Stimulated activated CD4-positive, alpha-beta T cell treated with anti-CD3 and anti-CD28 coated beads, Interleukin-12 subunit alpha, Interleukin-12 subunit beta, amount 100 ng/mL, for 48 hours (primary cell): ENCODE measurements at regions not wholly inside any gene's neighbourhood (a gene's known extent, or its start where the extent isn't known, plus 50 kb on each side); places are given as distances from the start of the nearest gene placed in this dataset.
"Not testable (repeated sequence)": the region's sequence is repeated elsewhere in the genome, so short reads cannot be mapped to it uniquely, and the experiment has no call there.

ENCODE experiments used
- DNase-seq, 3 donors: peaks; one replicate each; pipeline ENCODE4 v3.0.0-alpha.2; 2020; ENCODE audit warnings: low read depth in 2 of 3, low spot score in 1 of 3

DNA sequence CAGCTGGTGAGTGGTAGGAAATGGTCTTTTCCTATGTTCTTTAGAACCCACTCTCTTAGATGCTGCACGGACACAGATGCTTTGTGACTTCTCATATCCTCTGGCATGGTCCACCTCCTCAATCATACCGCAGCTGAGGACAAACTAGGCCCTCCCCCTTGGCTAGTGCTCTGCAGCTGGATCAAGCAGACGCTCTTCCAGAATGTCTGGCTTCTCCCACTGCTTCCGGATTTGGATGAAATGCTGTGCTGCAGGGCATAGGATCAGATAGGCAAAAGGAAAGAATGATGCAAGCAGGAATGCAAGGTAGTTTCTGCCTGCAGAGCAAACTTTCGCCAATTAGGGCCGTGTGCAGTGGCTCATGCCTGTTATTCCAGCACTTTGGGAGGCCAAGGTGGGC lies 75.7 kb upstream of the SLC4A7 start:
- no peak for DNase-seq

DNA sequence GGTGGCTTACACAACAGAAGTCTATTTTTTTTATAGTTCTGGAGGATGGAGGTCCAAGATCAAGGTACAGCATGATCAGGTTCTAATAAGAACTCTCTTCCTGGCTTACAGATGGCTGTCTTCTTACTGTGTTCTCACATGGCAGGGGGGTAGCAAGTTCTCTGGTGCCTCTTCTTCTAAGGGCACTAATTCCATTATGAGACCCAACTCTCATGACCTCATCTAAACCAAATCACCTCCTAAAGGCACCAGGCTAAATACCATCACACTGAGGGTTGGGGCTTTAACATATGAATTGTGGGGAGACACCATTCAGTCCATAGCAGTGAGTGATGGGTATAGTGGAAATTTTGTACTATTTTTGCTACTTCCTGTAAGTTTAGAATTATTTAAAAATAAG lies 75.2 kb upstream of the SLC4A7 start:
- DNase-seq = no peak

DNA sequence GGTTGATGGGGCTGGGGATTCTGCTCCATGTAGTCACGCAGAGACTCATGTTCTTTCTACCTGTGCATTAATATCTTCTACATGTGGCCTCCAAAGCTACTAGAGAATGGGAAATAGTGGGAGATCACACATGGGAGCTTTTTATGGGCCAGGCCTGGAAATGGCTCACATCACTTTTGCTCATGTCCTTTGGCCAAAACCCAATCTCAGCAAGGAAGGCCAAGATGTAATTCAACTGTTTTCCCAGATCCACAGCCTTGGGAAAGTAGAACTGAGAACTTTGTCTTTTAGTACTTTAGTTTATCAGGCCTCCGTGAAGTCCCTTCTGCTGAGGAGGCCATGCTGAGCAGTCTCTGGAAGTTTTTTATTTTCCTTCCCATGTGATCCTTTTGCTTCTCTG lies 73.2 kb upstream of the SLC4A7 start:
- DNase-seq = no peak

DNA sequence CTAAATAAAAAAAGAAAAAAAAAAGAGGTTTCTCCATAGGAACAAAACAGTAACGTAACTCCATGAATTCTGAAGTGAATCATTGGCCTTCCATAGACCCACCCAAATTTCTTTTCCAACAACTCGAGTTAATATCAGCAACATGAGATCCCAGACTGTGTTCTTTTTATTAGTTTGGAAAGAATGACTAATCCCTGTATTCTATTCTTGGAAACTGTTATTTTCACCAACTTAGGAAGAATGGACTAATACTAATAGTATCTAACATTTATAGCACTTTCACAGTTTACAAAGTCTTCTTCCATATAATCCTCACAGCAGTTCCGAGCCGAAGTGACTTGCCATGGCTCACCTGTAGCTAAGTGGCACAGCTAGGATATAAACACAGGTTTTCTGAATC lies 72.7 kb upstream of the SLC4A7 start:
- no peak for DNase-seq

DNA sequence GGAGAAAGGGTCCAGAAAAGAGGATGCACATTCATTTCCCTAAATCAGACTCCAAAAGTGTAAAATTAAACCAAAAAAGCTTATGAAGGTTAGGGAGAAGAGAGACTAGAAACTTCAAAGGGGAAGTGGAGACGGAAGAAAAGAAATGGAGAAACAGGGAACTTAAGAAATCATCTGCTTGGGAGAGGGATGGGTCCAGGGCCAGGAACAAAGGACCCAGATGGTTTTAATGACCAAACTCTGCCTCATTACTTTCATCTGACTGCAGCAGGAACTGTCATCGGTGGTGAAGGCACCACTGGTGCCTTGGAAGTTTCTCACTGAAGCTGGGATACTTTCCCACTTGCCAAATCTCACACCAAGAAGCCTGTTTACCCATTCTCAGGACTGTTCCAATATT lies 70.5 kb upstream of the SLC4A7 start:
- DNase-seq = no peak

DNA sequence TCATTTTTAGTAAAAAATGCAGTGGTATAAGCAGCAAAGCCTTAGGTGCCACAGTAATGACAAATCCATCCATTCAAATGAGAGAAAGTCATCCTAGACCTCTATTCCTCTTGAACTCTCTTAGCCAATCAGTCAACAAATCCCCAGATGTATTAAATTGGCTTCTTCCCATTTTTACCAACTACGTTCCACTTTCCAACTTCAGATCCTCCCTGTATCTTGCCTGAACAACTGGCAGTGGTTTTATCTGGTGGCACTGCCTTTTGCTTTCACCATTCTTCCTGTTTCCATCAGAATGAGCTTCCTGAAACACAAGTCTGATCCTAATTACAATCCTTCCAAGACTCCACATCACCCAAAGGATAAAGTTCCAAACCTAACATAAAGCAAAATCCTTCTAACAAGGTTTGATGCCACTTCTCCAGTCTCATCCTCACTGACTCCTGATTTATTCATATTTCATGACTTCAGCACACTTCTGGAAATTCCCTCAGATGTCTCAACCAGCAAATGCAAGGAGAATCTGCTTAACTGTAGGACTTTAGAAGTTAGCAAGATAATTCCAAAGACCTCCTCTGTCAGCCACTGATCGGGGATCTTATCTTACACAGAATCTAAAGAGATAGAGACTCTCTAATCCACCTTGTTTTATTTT lies 69.8 kb upstream of the SLC4A7 start:
- DNase-seq = no peak

DNA sequence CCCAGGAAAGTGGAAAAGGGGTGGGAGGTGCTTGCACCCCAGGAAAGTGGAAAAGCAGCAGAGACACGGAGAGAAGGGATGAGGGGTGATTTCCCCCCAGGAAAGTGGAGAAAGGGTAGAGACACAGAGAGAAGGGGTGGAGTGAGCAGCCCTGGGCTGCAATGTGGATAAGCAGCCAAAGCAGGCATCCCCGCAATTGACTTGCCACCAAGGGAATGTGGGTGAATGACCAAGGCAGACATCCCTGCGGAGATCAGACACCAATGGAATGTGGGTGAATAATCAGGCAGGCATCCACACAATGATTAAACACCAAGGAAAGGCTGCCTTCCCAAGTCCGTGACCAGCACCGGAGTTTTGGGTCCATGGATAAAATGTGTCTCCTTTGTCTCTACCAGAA lies 68.5 kb upstream of the SLC4A7 start:
- not testable (repeated sequence) for DNase-seq

DNA sequence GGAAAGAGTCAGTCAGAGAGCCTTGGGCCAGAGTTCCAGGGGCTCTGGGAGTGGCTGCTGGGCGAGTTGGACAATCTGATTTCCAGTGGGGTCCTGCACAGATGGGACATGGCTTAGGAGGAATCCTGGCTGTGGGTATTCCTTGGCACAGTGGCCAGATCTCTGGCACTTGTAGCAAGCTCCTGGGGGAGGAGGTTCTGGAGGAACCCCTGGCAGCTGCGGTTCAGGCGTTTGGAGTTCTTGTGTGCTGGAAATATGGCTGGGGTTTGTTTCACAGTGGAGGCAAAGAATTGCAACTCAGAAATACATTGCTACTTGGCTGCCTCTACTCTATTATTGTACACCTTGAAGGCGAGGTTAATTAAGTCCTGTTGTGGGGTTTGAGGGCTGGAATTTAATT lies 67.2 kb upstream of the SLC4A7 start:
- DNase-seq = not testable (repeated sequence)

DNA sequence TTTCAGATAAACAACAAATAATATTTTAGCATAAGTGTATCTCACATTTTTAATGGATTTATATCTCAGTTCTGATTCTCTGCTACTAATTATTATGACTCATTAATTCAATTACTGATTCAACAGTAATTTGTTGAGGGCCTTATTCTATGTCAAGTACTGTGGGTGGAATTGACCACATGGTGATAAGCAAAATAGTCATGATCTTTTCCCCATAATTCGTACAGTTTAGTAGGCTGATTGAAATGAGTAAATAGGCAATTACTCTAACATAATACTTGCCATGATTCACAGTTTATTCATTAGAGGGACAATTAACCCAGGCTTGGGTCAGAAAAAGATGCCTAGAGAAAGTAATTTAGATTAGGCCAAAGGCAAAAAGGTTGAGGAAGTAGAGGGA lies 60.9 kb upstream of the SLC4A7 start:
- no peak for DNase-seq

DNA sequence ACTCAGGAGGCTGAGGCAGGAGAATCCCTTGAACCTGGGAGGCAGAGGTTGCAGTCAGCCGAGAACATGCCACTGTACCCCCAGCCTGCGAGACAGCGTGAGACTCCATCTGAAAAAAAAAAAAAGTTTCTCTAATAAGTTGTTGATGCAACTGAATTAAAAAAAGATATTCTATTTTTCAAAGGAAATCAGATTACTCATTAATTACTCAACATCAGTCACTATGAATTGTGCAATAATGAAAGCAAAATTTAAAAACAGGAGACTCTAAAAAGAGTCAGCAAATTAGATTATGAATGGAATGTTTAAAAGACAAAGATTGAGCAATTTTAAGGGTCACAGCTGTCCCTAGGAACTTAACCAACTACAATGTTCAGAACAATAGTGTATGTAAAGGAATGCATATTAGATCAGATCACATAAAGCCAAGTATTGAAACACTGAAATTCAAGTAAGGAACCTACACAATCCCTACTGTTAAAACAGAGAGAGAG lies 60.2 kb upstream of the SLC4A7 start:
- DNase-seq = no peak

DNA sequence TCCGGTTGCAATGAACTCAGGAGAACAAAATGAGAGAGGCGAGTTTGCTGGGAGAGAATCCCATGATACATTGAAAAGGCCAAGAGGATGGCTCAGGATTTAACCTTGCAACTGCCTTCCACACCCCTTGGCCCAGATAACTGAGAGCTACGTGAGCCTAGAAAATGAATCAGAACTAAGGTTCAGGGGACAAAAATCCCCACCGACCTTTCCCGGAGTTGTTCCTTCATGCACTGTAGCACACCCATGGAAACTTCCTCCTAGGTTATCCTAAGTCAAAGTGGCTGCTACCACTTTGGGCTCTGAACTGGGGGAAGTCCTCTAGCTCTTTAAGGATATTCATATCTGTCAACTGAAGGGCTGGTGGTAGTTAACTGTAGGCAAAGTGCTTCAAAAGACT lies 58.3 kb upstream of the SLC4A7 start:
- DNase-seq = no peak

DNA sequence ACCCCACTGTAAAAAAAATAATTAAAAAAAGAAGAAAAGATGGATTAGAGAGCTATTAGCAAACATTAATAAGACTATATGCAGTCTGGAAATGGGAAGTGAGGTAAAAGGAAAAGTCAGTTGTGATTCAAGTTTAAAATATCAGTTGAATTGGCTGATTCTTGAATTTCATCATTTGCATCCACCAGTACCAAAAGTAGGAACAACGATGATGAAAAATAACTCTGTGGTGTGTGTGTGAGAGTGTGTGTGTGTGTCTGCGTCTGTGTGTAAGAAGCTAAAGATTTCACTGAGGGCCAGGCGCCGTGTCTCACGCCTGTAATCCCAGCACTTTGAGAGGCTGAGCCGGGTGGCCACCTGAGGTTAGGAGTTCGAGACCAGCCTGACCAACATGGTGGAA lies 56.0 kb upstream of the SLC4A7 start:
- DNase-seq = no peak

DNA sequence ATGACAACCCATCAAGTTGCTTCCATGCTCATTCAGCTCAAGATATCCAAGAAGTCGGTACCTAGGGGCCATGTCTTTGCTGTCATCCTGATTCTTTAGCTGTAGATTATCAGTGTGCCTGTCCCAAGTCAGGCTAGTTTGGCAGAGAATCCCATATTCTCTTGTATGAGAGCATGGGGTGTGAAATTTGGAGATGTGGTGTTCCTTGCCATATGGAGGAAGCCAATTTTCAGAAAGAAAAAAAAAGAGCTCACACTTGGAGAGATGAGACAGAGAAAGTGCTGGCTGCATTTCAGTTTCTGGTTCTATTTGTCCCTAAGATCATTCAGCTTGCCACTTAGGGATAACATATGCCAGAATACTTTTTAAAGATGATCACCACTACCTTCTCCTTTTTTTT lies 52.3 kb upstream of the SLC4A7 start:
- no peak for DNase-seq

DNA sequence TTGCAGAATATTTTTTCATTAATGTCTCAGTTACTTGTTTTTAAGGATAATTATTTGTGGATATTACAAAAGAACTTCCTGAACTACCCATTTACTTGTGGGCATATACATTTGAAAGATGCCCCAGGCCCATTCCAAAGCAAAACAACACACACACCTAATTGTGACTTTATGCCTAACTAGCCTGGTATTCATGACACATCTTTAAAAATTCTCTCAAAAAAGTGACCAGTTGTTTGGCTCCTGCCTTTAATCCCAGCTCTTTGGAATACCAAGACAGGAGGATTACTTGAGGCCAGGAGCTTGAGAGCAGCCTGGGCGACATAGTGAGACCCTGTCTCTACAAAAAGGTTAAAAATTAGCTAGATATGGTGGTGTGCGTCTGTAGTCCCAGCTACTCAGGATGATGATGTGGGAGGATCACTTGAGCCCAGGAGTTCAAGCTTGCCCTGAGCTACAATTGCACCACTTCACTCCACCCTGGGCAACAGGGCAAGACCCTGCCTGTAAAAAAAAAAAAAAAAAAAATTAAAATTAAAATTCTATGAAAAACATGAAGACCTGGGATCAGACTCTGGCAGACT lies 51.7 kb upstream of the SLC4A7 start:
- DNase-seq = no peak

DNA sequence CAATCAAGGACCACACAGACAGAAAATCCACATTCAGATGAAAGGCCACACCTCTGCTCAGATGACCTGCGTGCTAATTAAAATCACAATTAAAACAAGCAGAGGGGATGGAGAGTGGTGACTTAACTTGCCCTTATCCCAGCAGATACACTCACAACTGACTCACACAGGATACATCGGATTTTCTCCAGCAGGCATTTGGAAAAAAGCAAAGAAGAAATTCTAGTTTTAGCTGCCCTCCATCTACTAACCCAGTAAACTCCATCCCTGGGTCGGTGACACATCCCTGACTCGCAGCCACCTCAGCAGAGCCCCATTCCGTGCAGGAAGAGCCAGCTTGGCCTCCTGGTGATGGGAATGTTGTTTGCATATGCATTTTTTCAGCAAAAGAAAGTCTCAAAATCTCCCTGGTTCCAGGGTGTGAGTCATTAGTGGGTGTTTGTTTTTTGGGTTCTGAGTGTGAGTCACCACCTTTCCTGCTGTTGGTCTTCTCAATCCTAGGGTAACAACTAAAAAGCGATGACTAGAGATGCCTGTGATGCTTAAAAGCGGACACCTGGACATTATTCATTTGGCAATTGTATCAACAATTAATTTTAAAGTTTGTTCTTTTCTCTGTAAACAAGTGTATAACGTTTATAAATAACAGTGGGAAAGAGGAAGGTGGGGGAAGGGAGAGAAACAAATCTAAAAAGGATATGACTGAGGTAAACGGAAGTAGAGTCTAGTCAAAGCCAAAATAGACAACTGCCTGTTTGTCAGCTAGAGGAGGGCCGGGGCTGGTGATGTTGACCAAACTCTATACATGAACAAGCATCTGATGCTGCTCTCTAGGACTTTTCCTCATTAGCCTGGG lies 49.8 kb upstream of the SLC4A7 start:
- peak in 1 of 3 donors; percentile 20 for DNase-seq
